GM12873 (cell line): ENCODE measurements at regions not wholly inside any gene's neighbourhood (a gene's known extent, or its start where the extent isn't known, plus 50 kb on each side); places are given as distances from the start of the nearest gene placed in this dataset.

Source experiments
- TF ChIP-seq, protein P1 (sequence below): IDR thresholded peaks from 2 replicates; pipeline ENCODE4 v1.5.1; 2012; ENCODE audit warnings: low read depth, mild to moderate bottlenecking, moderate library complexity, low read length, control low read depth; ENCODE audit not compliant: insufficient read depth; ENCODE audit errors: missing control alignments

DNA sequence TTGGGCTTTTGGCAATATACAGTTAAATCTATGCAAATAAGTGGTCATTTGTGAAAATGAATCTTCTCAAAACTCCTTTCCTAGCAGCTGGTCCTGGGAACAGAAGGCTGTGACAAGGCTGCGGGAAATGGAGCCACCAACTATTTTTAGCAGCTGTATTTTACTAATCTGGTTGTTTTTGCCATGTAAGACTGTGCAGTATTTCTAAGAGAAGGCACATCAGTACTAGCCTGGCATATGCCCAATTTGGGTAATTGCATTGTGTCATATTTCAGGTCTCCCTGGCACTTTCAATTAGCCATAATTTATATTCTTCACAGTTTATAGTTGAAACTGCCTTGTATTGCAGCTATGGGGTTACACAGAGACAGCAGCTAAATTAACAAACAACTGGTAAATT is 109.6 kb downstream of the MANEA start:
- TF ChIP-seq, protein P1, sequence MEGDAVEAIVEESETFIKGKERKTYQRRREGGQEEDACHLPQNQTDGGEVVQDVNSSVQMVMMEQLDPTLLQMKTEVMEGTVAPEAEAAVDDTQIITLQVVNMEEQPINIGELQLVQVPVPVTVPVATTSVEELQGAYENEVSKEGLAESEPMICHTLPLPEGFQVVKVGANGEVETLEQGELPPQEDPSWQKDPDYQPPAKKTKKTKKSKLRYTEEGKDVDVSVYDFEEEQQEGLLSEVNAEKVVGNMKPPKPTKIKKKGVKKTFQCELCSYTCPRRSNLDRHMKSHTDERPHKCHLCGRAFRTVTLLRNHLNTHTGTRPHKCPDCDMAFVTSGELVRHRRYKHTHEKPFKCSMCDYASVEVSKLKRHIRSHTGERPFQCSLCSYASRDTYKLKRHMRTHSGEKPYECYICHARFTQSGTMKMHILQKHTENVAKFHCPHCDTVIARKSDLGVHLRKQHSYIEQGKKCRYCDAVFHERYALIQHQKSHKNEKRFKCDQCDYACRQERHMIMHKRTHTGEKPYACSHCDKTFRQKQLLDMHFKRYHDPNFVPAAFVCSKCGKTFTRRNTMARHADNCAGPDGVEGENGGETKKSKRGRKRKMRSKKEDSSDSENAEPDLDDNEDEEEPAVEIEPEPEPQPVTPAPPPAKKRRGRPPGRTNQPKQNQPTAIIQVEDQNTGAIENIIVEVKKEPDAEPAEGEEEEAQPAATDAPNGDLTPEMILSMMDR, result no peak

DNA sequence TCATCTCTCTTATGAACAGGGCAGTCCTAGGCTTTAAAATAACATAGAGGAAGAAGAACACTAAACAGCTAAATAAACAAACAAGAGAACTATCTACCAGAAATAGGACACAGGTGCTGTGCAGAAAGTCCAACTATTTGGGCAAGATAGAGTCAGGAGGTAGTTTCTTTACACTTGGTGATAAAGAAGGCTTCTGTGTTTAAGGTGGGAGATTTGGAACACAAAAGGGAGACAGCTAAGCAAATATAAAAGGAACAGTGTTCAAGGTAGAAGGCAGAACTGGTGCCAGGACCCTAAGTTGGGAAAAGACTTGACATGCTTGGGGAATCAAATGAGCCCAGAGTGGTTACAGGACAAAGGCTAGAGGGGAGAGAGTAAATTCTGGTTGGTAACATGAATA is 110.5 kb downstream of the MANEA start:
- TF ChIP-seq, protein P1, result no peak

DNA sequence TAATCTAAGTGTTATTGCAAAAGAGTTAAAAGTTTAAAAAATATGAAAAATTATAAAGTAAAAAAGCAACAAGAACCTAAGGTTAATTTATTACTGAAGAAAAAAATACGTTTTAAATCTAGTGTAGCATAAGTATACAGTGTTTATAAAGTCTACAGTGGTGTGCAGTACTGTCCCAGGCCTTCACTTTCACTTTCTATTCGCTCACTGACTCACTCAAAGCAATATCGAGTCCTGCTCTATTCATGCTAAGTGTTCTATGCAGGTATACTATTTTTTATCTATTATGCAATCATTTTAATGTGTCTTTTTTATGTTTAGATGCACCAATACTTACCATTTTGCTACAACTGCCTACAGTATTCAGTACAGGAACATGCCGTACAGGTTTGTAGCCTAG is 113.0 kb downstream of the MANEA start:
- TF ChIP-seq, protein P1, result no peak

DNA sequence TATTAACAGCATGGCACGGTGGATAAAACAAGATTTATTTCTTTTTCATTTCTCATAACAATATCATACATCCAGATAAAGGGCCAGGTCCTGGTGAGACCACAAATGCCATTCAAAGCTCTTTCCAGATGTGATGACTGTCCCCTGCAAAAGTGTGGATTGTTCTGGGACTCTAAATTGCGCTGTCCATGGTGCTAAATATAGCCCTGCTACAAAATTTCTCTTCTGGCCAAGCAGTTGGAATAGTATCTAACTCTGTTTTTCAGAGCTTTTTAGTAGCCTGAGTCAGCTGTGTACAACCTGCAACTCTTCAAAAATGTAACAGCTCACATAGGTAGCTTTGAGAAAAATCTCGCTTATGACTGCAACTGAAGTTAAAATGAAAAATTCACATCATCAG is 115.8 kb downstream of the MANEA start:
- TF ChIP-seq, protein P1, result no peak

DNA sequence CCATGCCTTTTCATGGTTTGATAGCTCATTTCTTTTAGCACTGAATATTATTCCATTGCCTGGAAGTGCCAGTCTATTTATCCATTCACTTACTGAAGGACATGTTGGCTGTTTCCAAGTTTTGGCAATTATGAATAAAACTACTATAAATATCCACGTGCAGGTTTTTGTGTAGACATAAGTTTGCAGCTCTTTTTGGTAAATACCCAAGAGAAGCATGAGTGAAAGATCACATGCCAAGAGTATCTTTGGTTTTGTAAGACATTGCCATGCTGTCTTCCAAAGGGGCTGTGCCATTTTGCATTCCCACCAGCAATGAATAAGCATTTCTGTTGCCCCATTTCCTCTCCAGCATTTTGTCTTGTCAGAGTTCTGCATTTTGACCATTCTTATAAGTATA is 120.9 kb downstream of the MANEA start:
- TF ChIP-seq, protein P1, result no peak

DNA sequence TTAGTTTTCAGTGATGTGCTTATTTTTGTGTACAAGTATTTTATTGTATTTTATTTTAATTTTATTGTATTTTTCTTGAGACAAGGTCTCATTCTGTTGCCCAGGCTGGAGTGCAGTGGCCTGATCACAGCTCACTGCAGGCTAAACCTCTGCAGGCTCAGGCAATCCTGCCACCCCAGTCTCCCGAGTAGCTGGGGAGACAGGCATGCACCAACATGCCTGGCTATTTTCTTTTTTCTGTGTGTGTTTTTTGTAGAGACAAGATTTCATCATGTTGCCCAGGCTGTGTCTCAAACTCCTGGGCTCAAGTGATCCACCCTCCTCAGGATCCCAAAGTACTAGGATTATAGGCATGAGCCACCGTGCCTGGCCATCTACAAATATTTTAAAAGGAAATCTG is 146.3 kb downstream of the MANEA start:
- TF ChIP-seq, protein P1, result no peak

DNA sequence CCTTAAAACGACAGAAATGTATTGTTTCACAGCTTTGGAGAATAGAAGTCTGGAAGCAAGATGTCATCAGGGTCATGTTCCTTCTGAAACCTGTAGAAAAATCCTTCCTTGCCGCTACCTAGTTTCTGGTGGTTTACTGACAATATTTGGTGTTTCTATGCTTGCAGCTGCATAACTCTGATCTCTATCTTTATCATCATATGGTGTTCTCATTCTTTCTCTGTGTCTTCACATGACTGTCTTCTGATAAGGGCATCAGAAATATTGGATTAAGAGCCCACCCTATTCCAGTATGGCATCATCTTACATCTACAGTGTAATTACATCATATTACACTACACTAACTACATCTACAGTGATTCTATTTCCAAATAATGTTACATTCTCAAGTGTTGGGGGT is 148.0 kb downstream of the MANEA start:
- TF ChIP-seq, protein P1, result no peak
